Astrocyte (in vitro differentiated cells and primary cell): ENCODE measurements at regions not wholly inside any gene's neighbourhood (a gene's known extent, or its start where the extent isn't known, plus 50 kb on each side); places are given as distances from the start of the nearest gene placed in this dataset.

Experiments used
- DNase-seq: peaks from one replicate; pipeline ENCODE4 v3.0.0-alpha.2; 2010; ENCODE audit warnings: low read depth
- FAIRE-seq: peaks from 2 replicates; lab custom pipeline; 2011; peaks lifted over from hg19 to GRCh38; lab: Jason Lieb, UNC
- H2AFZ ChIP-seq: 2 replicates; pipeline ENCODE4 v1.6.0; 2012; ENCODE audit warnings: low read depth, low read length, inconsistent platforms
- H3K27ac ChIP-seq: 2 replicates; pipeline ENCODE4 v1.5.1; 2011; ENCODE audit warnings: low read depth, low read length, inconsistent platforms
- H3K27me3 ChIP-seq: 2 replicates; pipeline ENCODE4 v1.6.0; 2011; ENCODE audit warnings: low read length, inconsistent platforms; ENCODE audit not compliant: insufficient read depth
- H3K36me3 ChIP-seq: 2 replicates; pipeline ENCODE4 v1.5.1; 2011; ENCODE audit warnings: low read length, inconsistent platforms; ENCODE audit not compliant: insufficient read depth
- H3K4me1 ChIP-seq: 2 replicates; pipeline ENCODE4 v1.5.1; 2011; ENCODE audit warnings: low read length, inconsistent platforms; ENCODE audit not compliant: insufficient read depth
- H3K4me2 ChIP-seq: 2 replicates; pipeline ENCODE4 v1.6.0; 2012; ENCODE audit warnings: low read length, inconsistent platforms
- H3K4me3 ChIP-seq: 2 replicates; pipeline ENCODE4 v1.5.1; 2011; ENCODE audit warnings: low read depth, mild to moderate bottlenecking, low read length, inconsistent platforms; ENCODE audit not compliant: insufficient read depth
- H3K79me2 ChIP-seq: 2 replicates; pipeline ENCODE4 v1.6.0; 2012; ENCODE audit warnings: mild to moderate bottlenecking, low read length, inconsistent platforms; ENCODE audit not compliant: insufficient read depth
- H3K9ac ChIP-seq: 2 replicates; pipeline ENCODE4 v1.6.0; 2012; ENCODE audit warnings: mild to moderate bottlenecking, low read length, inconsistent platforms
- H3K9me3 ChIP-seq: 2 replicates; pipeline ENCODE4 v1.5.1; 2012; ENCODE audit warnings: low read depth, mild to moderate bottlenecking, low read length, inconsistent platforms; ENCODE audit not compliant: insufficient read depth
- H4K20me1 ChIP-seq: 2 replicates; pipeline ENCODE4 v1.6.0; 2012; ENCODE audit warnings: low read length, inconsistent platforms; ENCODE audit not compliant: insufficient read depth
- H3K27ac Mint-ChIP-seq: one replicate; pipeline ENCODE4 v1.8.0; 2021; ENCODE audit warnings: mild to moderate bottlenecking, mixed read lengths; ENCODE audit not compliant: unreplicated experiment
- H3K27me3 Mint-ChIP-seq: one replicate; pipeline ENCODE4 v1.8.0; 2021; ENCODE audit warnings: low read depth, mixed read lengths; ENCODE audit not compliant: unreplicated experiment
- H3K36me3 Mint-ChIP-seq: one replicate; pipeline ENCODE4 v1.8.0; 2021; ENCODE audit warnings: low read depth, mixed read lengths; ENCODE audit not compliant: unreplicated experiment
- H3K4me1 Mint-ChIP-seq: one replicate; pipeline ENCODE4 v1.8.0; 2021; ENCODE audit warnings: low read depth, mixed read lengths; ENCODE audit not compliant: unreplicated experiment
- H3K4me3 Mint-ChIP-seq: one replicate; pipeline ENCODE4 v1.8.0; 2021; ENCODE audit warnings: mild to moderate bottlenecking, moderate library complexity, mixed read lengths; ENCODE audit not compliant: unreplicated experiment
- H3K9me3 Mint-ChIP-seq: one replicate; pipeline ENCODE4 v1.8.0; 2021; ENCODE audit warnings: mild to moderate bottlenecking, mixed read lengths; ENCODE audit not compliant: unreplicated experiment
- EZH2 ChIP-seq: IDR thresholded peaks from 2 replicates; pipeline ENCODE4 v1.6.1; 2012; ENCODE audit warnings: mild to moderate bottlenecking, low read length, inconsistent platforms; ENCODE audit not compliant: insufficient read depth
- TF ChIP-seq, protein P1 (sequence below): IDR thresholded peaks from 2 replicates; pipeline ENCODE4 v1.5.1; 2011; ENCODE audit warnings: low read depth, mild to moderate bottlenecking, inconsistent platforms, low read length, moderate library complexity; ENCODE audit not compliant: insufficient read depth

DNA sequence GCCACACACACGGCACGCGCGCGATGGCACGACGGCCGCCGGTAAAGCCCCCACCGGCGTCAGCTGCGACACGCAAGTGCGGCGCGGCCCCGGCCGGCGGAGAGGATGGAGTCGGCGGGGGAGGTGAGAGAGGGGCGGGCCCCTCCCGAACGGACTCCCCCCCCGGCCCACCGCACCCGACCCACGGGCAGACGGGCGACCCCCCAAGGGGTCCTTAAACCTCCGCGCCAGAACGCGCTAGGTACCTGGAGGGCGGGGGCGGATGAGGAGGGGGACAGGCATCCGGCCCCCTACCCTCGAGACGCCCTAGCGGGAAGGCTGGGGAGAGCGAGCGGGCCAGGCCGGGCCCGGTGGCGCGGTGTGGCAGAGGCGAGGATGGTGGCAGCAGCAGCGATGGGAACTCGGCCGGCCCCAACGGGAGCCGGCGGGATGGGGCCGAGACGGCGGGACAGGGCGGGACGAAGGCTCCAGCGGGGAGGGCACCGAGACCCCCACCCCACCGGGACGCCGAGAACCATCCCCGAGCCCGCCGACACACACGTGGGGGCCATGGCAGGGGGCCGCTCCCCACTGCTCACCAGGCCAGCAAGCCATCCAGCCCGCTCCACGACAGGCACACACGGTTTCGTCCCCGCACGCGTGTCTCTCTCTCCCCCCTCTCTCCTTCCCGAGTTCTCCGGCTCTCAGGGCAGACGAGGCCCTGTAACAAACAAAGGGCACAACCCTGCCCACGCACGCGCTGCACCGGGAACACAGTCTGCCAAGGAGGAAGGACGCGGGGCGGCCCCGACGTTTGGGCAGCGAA, 1515.4 kb upstream of the DEFB115 start:
- H3K9me3 ChIP-seq, result no peaks in the 10 kb centered on the region
- H3K4me1 Mint-ChIP-seq, result no peaks in the 10 kb centered on the region
- no peak for FAIRE-seq

DNA sequence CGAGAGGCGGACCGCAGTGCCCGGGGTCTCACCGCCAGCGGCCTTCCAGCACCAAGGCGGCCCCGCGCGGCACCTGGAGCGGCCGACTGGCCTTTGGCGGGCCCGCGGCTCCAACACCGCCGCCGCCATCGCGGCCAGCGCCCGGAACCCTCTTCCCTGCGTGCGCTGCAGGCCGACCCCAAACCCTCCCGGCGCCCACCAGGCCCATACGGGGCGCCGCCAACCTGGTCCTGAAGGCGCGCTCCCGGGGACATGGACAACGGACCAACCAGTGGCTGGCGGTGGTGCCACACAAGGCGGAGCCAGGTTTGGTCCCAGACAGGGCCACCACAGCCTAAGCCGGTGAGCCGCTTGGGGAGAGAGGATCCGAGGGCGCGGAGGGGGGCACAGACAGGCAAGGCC, 1514.8 kb upstream of the DEFB115 start:
- no peak for FAIRE-seq

More for the DNA sequence above, 1515.4 kb upstream of the DEFB115 start:
- Mint-ChIP-seq H3K9me3 (peaks cover 28% of the 10 kb centered on the region), H3K36me3 (no peaks in the 10 kb centered on the region), H3K27ac (no peak overlapping the region), H3K4me3 (no peak overlapping the region), H3K27me3 (no peaks in the 10 kb centered on the region)
- H3K4me1 ChIP-seq, result no peaks in the 10 kb centered on the region
- no peak overlapping the region for H3K4me3 ChIP-seq
- no peak overlapping the region for H2AFZ ChIP-seq
- DNase-seq, result no peak
- H4K20me1 ChIP-seq, result no peaks in the 10 kb centered on the region
- no peaks in the 10 kb centered on the region for H3K36me3 ChIP-seq
- no peak overlapping the region for H3K27ac ChIP-seq
- no peaks in the 10 kb centered on the region for H3K27me3 ChIP-seq
- H3K79me2 ChIP-seq, result no peaks in the 10 kb centered on the region
- TF ChIP-seq EZH2, result no peak
- TF ChIP-seq, protein P1, sequence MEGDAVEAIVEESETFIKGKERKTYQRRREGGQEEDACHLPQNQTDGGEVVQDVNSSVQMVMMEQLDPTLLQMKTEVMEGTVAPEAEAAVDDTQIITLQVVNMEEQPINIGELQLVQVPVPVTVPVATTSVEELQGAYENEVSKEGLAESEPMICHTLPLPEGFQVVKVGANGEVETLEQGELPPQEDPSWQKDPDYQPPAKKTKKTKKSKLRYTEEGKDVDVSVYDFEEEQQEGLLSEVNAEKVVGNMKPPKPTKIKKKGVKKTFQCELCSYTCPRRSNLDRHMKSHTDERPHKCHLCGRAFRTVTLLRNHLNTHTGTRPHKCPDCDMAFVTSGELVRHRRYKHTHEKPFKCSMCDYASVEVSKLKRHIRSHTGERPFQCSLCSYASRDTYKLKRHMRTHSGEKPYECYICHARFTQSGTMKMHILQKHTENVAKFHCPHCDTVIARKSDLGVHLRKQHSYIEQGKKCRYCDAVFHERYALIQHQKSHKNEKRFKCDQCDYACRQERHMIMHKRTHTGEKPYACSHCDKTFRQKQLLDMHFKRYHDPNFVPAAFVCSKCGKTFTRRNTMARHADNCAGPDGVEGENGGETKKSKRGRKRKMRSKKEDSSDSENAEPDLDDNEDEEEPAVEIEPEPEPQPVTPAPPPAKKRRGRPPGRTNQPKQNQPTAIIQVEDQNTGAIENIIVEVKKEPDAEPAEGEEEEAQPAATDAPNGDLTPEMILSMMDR, result no peak
- no peak overlapping the region for H3K9ac ChIP-seq
- no peak overlapping the region for H3K4me2 ChIP-seq

More for the DNA sequence above, 1514.8 kb upstream of the DEFB115 start:
- Histone ChIP-seq H3K27me3 (no peaks in the 10 kb centered on the region), H3K4me3 (no peak overlapping the region), H3K9ac (no peak overlapping the region), H3K27ac (no peak overlapping the region), H3K79me2 (no peaks in the 10 kb centered on the region), H3K4me1 (no peaks in the 10 kb centered on the region), H3K9me3 (no peaks in the 10 kb centered on the region), H2AFZ (no peak overlapping the region), H4K20me1 (no peaks in the 10 kb centered on the region), H3K4me2 (no peak overlapping the region), H3K36me3 (no peaks in the 10 kb centered on the region)
- no peak for DNase-seq
- no peak overlapping the region for H3K27ac Mint-ChIP-seq
- TF ChIP-seq, protein P1, result no peak
- no peak for TF ChIP-seq EZH2
- H3K4me3 Mint-ChIP-seq, result no peak overlapping the region
- peaks cover 27% of the 10 kb centered on the region for H3K9me3 Mint-ChIP-seq
- no peaks in the 10 kb centered on the region for H3K36me3 Mint-ChIP-seq
- H3K27me3 Mint-ChIP-seq, result no peaks in the 10 kb centered on the region
- H3K4me1 Mint-ChIP-seq, result no peaks in the 10 kb centered on the region
